ENCODE measurements at regions not wholly inside any gene's neighbourhood (a gene's known extent, or its start where the extent isn't known, plus 50 kb on each side); places are given as distances from the start of the nearest gene placed in this dataset.
"Not testable (repeated sequence)": the region's sequence is repeated elsewhere in the genome, so short reads cannot be mapped to it uniquely, and the experiment has no call there.

DNA sequence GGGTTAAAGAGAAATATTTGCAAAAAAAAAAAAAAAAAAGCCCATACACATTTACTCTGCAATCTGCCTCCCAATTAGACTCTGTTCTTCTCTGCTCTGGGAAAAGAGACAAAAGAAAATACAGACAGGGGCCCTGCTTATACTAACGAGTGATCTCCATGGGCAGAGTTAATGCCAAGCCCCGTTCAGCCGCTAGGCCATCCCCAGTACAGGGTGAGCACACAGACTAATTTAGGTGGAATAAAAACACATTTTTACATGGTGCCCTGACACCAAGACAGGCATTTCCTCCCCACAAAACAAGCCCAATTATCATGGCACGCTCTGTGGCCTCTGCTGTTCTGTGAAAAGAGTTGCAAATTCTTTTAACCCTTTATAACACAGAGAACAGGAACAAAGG, 356.3 kb upstream of the C16orf82 start:
- no peak overlapping the region for H3K27ac ChIP-seq (ENCODE audit: low read length)
- no peak for ATAC-seq (replicated peaks in 1 of 4)
- H3K4me3 ChIP-seq (ENCODE audit: control insufficient read depth in 1 of 2, extremely low read depth in 1 of 2, low read length in 1 of 2), result no peak overlapping the region
- ChIA-PET CTCF (no interaction called here), POLR2A (no interaction called here)
- peaks cover 0 to 3% of the 10 kb centered on the region in 2 experiments for H3K27me3 ChIP-seq (replicated peaks in 1 of 2; ENCODE audit: control insufficient read depth in 2 of 2, extremely low read depth in 1 of 2, insufficient read depth in 2 of 2, low read length in 1 of 2)
- peaks cover 0 to 1% of the 10 kb centered on the region in 2 donors for H3K27me3 Mint-ChIP-seq
- no peak overlapping the region for H3K27ac Mint-ChIP-seq
- no peaks in the 10 kb centered on the region for H3K4me1 Mint-ChIP-seq
- no peak overlapping the region for H3K4me3 Mint-ChIP-seq
- no peaks in the 10 kb centered on the region for H3K36me3 ChIP-seq (ENCODE audit: control insufficient read depth in 2 of 2, extremely low read depth in 1 of 2, insufficient read depth in 1 of 2, low read length in 1 of 2)
- DNase-seq, result no peak
- 33% methylated on average over 1 of the region's 4 CpGs for WGBS (ENCODE audit: insufficient coverage)
- no peaks in the 10 kb centered on the region for H3K4me1 ChIP-seq (ENCODE audit: control insufficient read depth in 1 of 2, extremely low read depth in 1 of 2, insufficient read depth in 2 of 2, low read length in 2 of 2)
- H3K36me3 Mint-ChIP-seq, result no peaks in the 10 kb centered on the region
- H3K9me3 ChIP-seq, result no peaks in the 10 kb centered on the region
- no peaks in the 10 kb centered on the region for H3K9me3 Mint-ChIP-seq

DNA sequence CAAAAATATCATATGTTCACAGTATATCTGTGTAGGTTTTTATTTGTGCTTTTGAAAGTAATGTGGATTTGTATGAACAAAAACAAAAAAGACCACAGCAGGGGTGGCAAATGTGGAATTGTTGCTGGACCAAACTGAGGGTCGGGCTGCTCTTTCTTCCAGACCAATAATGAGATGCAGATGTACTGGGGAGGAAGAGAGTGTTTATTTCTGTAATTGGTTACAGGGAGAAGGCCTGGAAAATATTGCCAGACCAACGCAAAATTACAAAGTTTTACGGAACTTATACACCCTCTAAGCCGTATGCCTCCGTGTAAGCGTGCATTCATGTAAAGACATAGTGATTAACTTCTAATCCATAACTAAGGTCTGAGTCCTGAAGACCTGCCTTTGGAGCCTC, 353.9 kb upstream of the C16orf82 start:
- Mint-ChIP-seq H3K4me1 (no peaks in the 10 kb centered on the region), H3K9me3 (no peaks in the 10 kb centered on the region), H3K27me3 (peaks cover 1 to 8% of the 10 kb centered on the region in 2 donors), H3K27ac (no peak overlapping the region), H3K36me3 (no peaks in the 10 kb centered on the region), H3K4me3 (no peak overlapping the region)
- Histone ChIP-seq H3K4me3 (ENCODE audit: control insufficient read depth in 1 of 2, extremely low read depth in 1 of 2, low read length in 1 of 2) (no peak overlapping the region), H3K27ac (ENCODE audit: low read length) (no peak overlapping the region), H3K4me1 (ENCODE audit: control insufficient read depth in 1 of 2, extremely low read depth in 1 of 2, insufficient read depth in 2 of 2, low read length in 2 of 2) (no peaks in the 10 kb centered on the region), H3K9me3 (no peaks in the 10 kb centered on the region), H3K27me3 (replicated peaks in 1 of 2; ENCODE audit: control insufficient read depth in 2 of 2, extremely low read depth in 1 of 2, insufficient read depth in 2 of 2, low read length in 1 of 2) (peaks cover 0 to 3% of the 10 kb centered on the region in 2 experiments), H3K36me3 (ENCODE audit: control insufficient read depth in 2 of 2, extremely low read depth in 1 of 2, insufficient read depth in 1 of 2, low read length in 1 of 2) (no peaks in the 10 kb centered on the region)
- WGBS (ENCODE audit: insufficient coverage), result 100% methylated on average over 1 of the region's 6 CpGs
- ATAC-seq (replicated peaks in 1 of 4) (no peak), DNase-seq (no peak)
- ChIA-PET CTCF (no interaction called here), POLR2A (no interaction called here)

GRCh38 chr16:26715969-26716368, 350.8 kb upstream of the C16orf82 start:
- H3K4me1 Mint-ChIP-seq, result no peaks in the 10 kb centered on the region
- Histone ChIP-seq H3K36me3 (ENCODE audit: control insufficient read depth in 2 of 2, extremely low read depth in 1 of 2, insufficient read depth in 1 of 2, low read length in 1 of 2) (no peaks in the 10 kb centered on the region), H3K27ac (ENCODE audit: low read length) (no peak overlapping the region), H3K4me3 (ENCODE audit: control insufficient read depth in 1 of 2, extremely low read depth in 1 of 2, low read length in 1 of 2) (no peak overlapping the region), H3K27me3 (replicated peaks in 1 of 2; ENCODE audit: control insufficient read depth in 2 of 2, extremely low read depth in 1 of 2, insufficient read depth in 2 of 2, low read length in 1 of 2) (peaks cover 0 to 3% of the 10 kb centered on the region in 2 experiments), H3K4me1 (ENCODE audit: control insufficient read depth in 1 of 2, extremely low read depth in 1 of 2, insufficient read depth in 2 of 2, low read length in 2 of 2) (no peaks in the 10 kb centered on the region), H3K9me3 (no peaks in the 10 kb centered on the region)
- no CpG with 5 or more reads among the region's 1 CpG for WGBS (ENCODE audit: insufficient coverage)
- ATAC-seq (replicated peaks in 1 of 4), result no peak
- no peak overlapping the region for H3K27ac Mint-ChIP-seq
- DNase-seq, result no peak
- no peaks in the 10 kb centered on the region for H3K9me3 Mint-ChIP-seq
- H3K27me3 Mint-ChIP-seq, result peaks cover 1 to 16% of the 10 kb centered on the region in 2 donors
- CTCF ChIA-PET, result no interaction called here
- no peak overlapping the region for H3K4me3 Mint-ChIP-seq
- H3K36me3 Mint-ChIP-seq, result no peaks in the 10 kb centered on the region
- POLR2A ChIA-PET, result no interaction called here

GRCh38 chr16:26717826-26718225, 348.9 kb upstream of the C16orf82 start:
- Histone ChIP-seq H3K9me3 (no peaks in the 10 kb centered on the region), H3K27ac (ENCODE audit: low read length) (no peak overlapping the region), H3K27me3 (replicated peaks in 1 of 2; ENCODE audit: control insufficient read depth in 2 of 2, extremely low read depth in 1 of 2, insufficient read depth in 2 of 2, low read length in 1 of 2) (peaks cover 0 to 3% of the 10 kb centered on the region in 2 experiments), H3K4me1 (ENCODE audit: control insufficient read depth in 1 of 2, extremely low read depth in 1 of 2, insufficient read depth in 2 of 2, low read length in 2 of 2) (no peaks in the 10 kb centered on the region), H3K4me3 (ENCODE audit: control insufficient read depth in 1 of 2, extremely low read depth in 1 of 2, low read length in 1 of 2) (no peak overlapping the region), H3K36me3 (ENCODE audit: control insufficient read depth in 2 of 2, extremely low read depth in 1 of 2, insufficient read depth in 1 of 2, low read length in 1 of 2) (no peaks in the 10 kb centered on the region)
- WGBS (ENCODE audit: insufficient coverage), result 42% methylated on average over 4 of the region's 5 CpGs
- ChIA-PET POLR2A (no interaction called here), CTCF (no interaction called here)
- peaks cover 1 to 16% of the 10 kb centered on the region in 2 donors for H3K27me3 Mint-ChIP-seq
- no peaks in the 10 kb centered on the region for H3K9me3 Mint-ChIP-seq
- H3K27ac Mint-ChIP-seq, result no peak overlapping the region
- DNase-seq, result no peak
- H3K4me1 Mint-ChIP-seq, result no peaks in the 10 kb centered on the region
- no peaks in the 10 kb centered on the region for H3K36me3 Mint-ChIP-seq
- ATAC-seq (replicated peaks in 1 of 4), result no peak
- no peak overlapping the region for H3K4me3 Mint-ChIP-seq

DNA sequence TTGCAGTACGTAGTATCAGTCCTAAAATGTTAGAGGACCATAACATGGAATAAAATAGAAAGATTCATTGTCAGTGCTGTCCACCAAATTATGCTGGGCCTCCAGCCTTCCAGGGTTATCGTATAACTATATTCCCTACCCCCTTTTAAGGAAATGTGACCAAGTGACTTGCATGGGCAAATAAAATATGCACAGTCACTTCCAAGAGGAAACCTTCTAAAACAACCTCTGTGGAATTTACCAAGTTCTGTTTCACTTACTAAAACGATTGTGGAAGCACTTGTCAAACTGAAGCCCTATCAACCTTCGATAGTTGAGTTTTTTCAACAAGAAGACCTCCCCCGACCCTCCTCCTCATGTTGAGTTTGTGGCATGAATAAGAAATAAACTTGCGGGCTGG, 345.4 kb upstream of the C16orf82 start:
- WGBS (ENCODE audit: insufficient coverage), result 46% methylated on average over 2 of the region's 6 CpGs
- no peak overlapping the region for H3K27ac Mint-ChIP-seq
- ATAC-seq (replicated peaks in 1 of 4), result no peak

DNA sequence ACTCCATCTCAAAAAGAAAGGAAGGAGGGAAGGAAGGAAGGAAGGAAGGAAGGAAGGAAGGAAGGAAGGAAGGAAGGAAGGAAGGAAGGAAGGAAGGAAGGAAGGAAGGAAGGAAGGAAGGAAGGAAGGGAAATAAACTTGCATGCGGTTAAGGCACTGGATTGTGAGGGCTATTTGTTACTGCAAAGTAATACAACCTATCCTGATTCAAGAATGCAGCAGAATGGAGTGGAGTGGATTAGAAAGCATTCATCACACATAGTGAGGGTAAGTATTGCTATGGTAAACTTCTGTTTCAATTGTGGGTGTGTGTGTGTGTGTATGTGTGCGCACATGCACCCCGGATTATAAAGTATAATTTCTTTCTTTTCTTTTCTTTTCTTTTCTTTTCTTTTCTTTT, 344.8 kb upstream of the C16orf82 start:
- DNase-seq; H3K36me3 ChIP-seq (ENCODE audit: control insufficient read depth in 2 of 2, extremely low read depth in 1 of 2, insufficient read depth in 1 of 2, low read length in 1 of 2); H3K27ac Mint-ChIP-seq; H3K4me1 ChIP-seq (ENCODE audit: control insufficient read depth in 1 of 2, extremely low read depth in 1 of 2, insufficient read depth in 2 of 2, low read length in 2 of 2); ATAC-seq (replicated peaks in 1 of 4); H3K27ac ChIP-seq (ENCODE audit: low read length); H3K36me3 Mint-ChIP-seq; H3K4me3 Mint-ChIP-seq; H3K4me1 Mint-ChIP-seq; H3K4me3 ChIP-seq (ENCODE audit: control insufficient read depth in 1 of 2, extremely low read depth in 1 of 2, low read length in 1 of 2); H3K9me3 Mint-ChIP-seq; CTCF ChIA-PET; H3K9me3 ChIP-seq; H3K27me3 ChIP-seq (replicated peaks in 1 of 2; ENCODE audit: control insufficient read depth in 2 of 2, extremely low read depth in 1 of 2, insufficient read depth in 2 of 2, low read length in 1 of 2); POLR2A ChIA-PET: not testable (repeated sequence)
- H3K27me3 Mint-ChIP-seq, result peaks cover 3 to 19% of the 10 kb centered on the region in 2 donors
- WGBS (ENCODE audit: insufficient coverage), result no CpG with 5 or more reads among the region's 3 CpGs

More for the DNA sequence above, 345.4 kb upstream of the C16orf82 start:
- Mint-ChIP-seq H3K9me3 (no peaks in the 10 kb centered on the region), H3K4me1 (no peaks in the 10 kb centered on the region), H3K36me3 (no peaks in the 10 kb centered on the region), H3K27me3 (peaks cover 1 to 16% of the 10 kb centered on the region in 2 donors), H3K4me3 (no peak overlapping the region)
- H3K27ac ChIP-seq (ENCODE audit: low read length), result no peak overlapping the region
- DNase-seq, result no peak
- H3K9me3 ChIP-seq, result no peaks in the 10 kb centered on the region
- no peak overlapping the region for H3K4me3 ChIP-seq (ENCODE audit: control insufficient read depth in 1 of 2, extremely low read depth in 1 of 2, low read length in 1 of 2)
- no peaks in the 10 kb centered on the region for H3K4me1 ChIP-seq (ENCODE audit: control insufficient read depth in 1 of 2, extremely low read depth in 1 of 2, insufficient read depth in 2 of 2, low read length in 2 of 2)
- POLR2A ChIA-PET, result interaction anchor here in 1 of 2 donors (0.6 kb wide), 1 partner anchor 193 kb away, joined by 3 read pairs; no protein-coding TSS in a partner anchor
- H3K36me3 ChIP-seq (ENCODE audit: control insufficient read depth in 2 of 2, extremely low read depth in 1 of 2, insufficient read depth in 1 of 2, low read length in 1 of 2), result no peaks in the 10 kb centered on the region
- CTCF ChIA-PET, result no interaction called here
- peaks cover 0 to 3% of the 10 kb centered on the region in 2 experiments for H3K27me3 ChIP-seq (replicated peaks in 1 of 2; ENCODE audit: control insufficient read depth in 2 of 2, extremely low read depth in 1 of 2, insufficient read depth in 2 of 2, low read length in 1 of 2)

GRCh38 chr16:26724189-26724588, 342.5 kb upstream of the C16orf82 start:
- no peaks in the 10 kb centered on the region for H3K9me3 ChIP-seq
- Mint-ChIP-seq H3K4me3 (no peak overlapping the region), H3K9me3 (no peaks in the 10 kb centered on the region), H3K27ac (no peak overlapping the region), H3K27me3 (peaks cover 4 to 16% of the 10 kb centered on the region in 2 donors), H3K4me1 (no peaks in the 10 kb centered on the region), H3K36me3 (no peaks in the 10 kb centered on the region)
- ATAC-seq (replicated peaks in 1 of 4) (no peak), DNase-seq (no peak)
- ChIA-PET POLR2A (no interaction called here), CTCF (no interaction called here)
- 100% methylated on average over 2 of the region's 8 CpGs for WGBS (ENCODE audit: insufficient coverage)
- peaks cover 0 to 3% of the 10 kb centered on the region in 2 experiments for H3K27me3 ChIP-seq (replicated peaks in 1 of 2; ENCODE audit: control insufficient read depth in 2 of 2, extremely low read depth in 1 of 2, insufficient read depth in 2 of 2, low read length in 1 of 2)
- no peak overlapping the region for H3K27ac ChIP-seq (ENCODE audit: low read length)
- no peaks in the 10 kb centered on the region for H3K4me1 ChIP-seq (ENCODE audit: control insufficient read depth in 1 of 2, extremely low read depth in 1 of 2, insufficient read depth in 2 of 2, low read length in 2 of 2)
- H3K4me3 ChIP-seq (ENCODE audit: control insufficient read depth in 1 of 2, extremely low read depth in 1 of 2, low read length in 1 of 2), result no peak overlapping the region
- no peaks in the 10 kb centered on the region for H3K36me3 ChIP-seq (ENCODE audit: control insufficient read depth in 2 of 2, extremely low read depth in 1 of 2, insufficient read depth in 1 of 2, low read length in 1 of 2)
